ENCODE measurements at regions not wholly inside any gene's neighbourhood (a gene's known extent, or its start where the extent isn't known, plus 50 kb on each side); places are given as distances from the start of the nearest gene placed in this dataset.

DNA sequence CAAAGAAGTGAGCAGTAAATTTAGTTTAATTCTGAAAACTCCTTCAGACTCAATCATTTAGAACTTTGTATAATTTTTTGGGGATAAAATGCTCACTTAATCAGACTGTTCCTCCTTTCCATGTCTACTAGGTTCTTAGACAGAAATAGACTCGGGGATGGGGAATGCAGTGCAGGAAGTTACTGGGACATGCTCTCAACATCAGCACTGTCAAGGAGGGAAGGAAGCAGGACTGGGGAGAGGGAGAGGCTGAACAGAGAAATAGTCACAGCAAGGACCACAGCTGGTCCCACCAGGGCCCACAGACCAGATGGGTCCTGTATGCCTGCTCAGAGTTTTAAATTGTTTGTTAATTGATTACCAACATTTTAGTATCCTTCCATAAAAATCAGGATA is 310.1 kb upstream of the MSX2 start:
- DNase-seq = no peak

DNA sequence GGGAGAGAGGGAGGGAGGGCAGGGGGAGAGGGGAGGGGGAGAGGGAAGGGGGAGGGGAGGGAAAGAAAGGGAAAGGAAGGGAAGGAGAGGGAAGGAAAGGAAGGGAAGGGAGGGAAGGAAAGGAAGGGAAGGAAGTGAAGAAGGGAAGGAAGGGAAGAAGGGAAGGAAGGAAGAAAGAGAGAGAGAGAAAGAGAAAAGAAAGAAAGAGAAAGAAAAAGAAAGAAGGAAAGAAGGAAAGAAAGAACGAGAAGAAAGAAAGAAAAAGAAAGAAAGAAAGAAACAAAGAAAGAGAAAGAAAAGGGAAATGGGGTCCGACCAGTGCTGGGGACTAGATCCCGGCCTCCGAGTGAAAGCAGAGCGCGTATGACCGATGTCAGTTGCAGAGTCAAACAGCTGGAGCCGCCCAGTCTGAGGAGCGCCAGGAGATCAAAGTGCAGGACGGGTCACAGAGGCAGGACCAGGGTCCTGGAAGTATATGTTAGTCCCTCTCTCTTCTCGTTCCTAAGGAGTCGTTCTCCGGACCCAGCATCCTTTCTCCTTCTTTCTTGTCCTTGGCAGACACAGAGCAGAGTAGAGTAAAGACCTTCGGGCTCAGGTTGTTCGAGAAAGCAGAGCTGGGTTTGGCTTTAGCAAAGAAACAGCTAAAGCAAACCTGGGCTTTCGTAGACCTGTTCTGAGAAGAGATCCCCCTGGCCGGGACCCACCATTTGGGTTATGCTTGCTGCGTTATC is 305.4 kb upstream of the MSX2 start:
- DNase-seq = no peak

- peak; percentile 97 for DNase-seq
These were observed 304.7 kb upstream of the MSX2 start for GRCh38 chr5:174419540-174420132.

- no peak for DNase-seq
These were observed 303.6 kb upstream of the MSX2 start for GRCh38 chr5:174420651-174421407.

- no peak for DNase-seq
These were observed 303.0 kb upstream of the MSX2 start for GRCh38 chr5:174421408-174421805.

DNA sequence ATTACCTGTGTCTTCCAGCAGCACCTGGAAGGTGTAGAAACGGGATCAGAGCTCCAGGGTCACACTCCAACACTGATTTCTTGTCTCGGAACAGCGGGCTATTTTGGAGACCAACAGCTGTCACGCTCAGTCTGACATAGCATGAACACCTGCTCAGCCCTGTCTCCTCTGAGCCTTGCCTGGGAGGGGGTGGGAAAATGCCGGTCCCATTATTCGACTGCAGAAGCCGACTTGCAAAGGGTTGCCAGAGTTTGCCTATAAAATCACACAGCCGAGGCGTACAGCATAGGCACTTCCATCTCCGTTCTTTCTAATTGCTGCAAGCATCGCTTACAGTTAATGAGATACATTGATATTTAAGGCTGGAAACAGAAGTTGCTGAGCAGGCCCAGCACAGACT is 300.8 kb upstream of the MSX2 start:
- DNase-seq = peak; percentile 39

DNA sequence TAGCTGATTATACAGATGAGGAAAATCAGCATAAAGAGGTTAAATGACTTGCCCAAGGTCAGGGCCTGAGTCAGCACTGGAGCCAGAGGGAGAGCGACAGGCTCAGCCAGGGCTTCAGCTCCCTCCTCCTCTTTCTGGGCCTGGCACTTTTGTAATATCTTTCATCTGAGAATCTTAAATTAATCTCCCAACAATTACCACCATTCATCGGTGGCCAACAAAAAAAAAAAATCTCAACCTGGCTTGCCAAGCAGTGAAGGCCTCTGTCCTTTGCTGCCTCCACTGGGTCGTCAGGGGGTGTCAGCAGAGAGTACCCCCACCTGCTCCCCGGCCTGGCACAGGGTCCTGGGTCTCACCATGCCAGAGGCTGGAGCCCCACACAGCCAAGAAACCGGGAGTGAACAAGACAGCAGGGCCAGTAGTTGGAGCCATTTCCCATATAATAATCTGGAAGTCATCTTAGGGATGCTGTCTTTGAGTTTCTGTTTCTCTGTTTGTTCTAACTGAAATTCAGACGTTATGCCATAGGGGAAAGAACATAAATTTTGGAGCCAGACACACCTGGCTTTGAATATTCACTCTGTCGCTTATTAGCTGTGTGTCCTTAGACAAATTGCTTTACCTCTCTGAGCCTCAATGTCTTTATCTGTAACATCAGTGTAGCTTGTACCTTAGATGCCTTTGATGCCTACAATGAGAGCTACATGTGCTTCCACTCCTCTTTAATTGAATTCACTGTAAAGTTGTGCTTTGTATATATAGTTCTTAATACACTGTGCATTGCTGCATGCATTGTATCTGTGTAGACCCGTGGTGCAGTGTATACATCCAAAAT is 299.9 kb upstream of the MSX2 start:
- DNase-seq = no peak

- DNase-seq = no peak
These were observed 299.0 kb upstream of the MSX2 start for GRCh38 chr5:174425271-174425963.

DNA sequence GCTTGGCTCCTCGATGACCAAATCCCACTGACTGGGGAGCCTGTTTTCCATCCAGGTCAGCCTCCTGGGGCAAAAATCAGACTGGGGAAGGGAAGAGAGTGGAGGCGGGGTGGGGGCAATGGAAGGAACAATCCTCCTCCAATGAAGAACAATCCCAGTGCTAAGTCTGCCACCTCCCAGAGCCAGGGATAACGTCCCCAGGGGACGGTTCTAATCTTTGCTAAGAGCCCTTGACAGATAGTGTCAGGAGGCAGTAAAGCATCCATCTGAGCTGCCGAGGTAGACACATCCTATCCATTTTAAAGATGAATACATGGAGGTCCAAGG is 298.5 kb upstream of the MSX2 start:
- DNase-seq = no peak

DNA sequence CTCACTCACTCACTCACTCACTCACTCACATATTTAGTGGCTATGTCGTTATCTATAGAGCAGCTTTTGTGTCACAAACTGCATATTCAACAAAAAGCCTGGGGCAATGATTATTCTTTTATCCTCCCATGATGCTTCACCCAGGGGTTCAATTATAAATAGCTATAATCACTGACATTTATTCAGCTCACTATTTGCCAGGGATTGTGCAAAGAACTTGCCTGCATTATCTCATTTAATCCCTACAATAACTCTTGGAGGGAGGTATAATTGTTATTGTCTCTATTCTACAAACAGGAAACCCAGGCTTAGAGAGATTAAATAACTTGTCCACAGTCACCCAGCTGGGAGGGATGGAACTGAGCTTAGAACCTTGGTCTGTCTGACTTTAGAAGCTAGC is 298.0 kb upstream of the MSX2 start:
- no peak for DNase-seq

- DNase-seq = no peak
These were observed 297.5 kb upstream of the MSX2 start for GRCh38 chr5:174426851-174427250.

GRCh38 chr5:174427304-174427703 is 297.1 kb upstream of the MSX2 start:
- no peak for DNase-seq

- no peak for DNase-seq
These were observed 295.5 kb upstream of the MSX2 start for GRCh38 chr5:174428895-174429294.

- DNase-seq = no peak
These were observed 293.4 kb upstream of the MSX2 start for GRCh38 chr5:174430940-174431339.

DNA sequence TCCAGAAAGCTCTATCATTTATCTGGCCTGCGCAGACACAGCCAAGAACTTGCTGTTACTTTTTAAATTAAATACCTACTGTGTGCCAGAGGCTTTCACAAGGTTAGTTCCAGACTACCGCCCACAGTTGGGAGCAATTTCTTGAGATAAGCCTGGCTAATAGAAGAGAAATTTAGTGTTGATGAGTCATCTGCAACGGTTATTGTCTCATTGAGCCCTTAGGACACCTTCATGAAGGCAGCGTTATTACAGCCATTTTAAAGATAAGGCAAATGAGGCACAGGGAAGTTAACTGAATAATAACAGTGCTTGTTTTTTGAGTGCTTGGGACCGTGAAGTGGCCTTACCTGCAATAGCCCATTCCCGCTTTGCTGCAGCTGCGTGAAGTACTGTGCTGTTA is 292.9 kb upstream of the MSX2 start:
- DNase-seq = no peak

- DNase-seq = no peak
These were observed 291.3 kb upstream of the MSX2 start for GRCh38 chr5:174433098-174433497.

DNA sequence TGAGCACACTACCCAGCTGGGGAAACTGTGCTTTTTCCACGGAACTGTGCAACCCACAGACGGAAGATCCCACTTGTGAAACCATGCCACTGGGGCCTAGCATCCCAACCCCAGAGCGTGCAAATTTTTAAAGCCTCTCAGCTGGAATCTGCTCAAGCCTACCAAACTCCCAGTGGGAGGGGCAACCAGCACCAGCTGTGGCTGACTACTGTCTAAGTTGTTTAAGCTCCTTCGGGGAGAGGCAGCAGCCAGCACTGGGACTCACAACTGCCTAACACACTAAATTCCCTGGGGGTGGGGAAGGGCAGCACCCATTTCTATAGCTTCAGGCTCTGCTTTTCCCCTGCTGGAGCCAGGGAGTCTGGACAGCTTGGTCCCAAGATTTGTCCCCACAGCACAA is 287.6 kb upstream of the MSX2 start:
- DNase-seq = no peak

DNA sequence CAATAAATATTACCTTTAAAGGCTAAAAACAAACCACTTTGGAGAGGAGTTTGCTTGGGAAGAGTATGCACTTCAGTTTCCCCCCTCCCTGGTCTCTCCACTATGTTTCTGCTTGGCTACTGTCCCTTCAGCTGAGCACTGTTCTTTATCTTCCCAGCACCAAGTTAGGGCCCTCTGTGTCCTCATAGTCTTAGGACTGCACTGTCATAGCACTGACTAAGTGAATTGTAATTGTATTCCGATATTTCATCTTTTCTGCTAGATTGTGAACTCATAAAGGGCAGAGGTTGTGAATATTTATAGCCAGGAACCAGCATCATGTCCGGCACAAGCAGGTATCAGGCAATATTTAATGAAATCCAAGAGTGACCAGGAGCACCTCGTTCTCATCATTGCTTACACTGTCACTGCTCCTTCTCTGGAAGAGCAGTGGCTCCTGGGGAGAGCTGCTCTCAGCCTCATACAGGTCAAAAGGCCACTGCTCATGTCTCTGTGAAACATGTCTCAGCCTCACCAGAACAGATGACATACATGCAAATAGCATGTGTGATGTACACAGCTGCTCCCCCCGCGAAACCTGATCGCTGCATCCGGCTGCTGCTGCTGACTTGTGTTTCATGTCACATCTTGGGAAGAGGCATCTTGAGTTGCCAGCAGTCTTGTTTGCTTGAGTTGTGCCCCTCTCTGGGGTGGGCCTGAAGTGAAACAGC is 279.7 kb upstream of the MSX2 start:
- DNase-seq = peak; percentile 65

- DNase-seq = no peak
These were observed 277.9 kb upstream of the MSX2 start for GRCh38 chr5:174446446-174446845.

- DNase-seq = no peak
These were observed 277.4 kb upstream of the MSX2 start for GRCh38 chr5:174446988-174447387.

DNA sequence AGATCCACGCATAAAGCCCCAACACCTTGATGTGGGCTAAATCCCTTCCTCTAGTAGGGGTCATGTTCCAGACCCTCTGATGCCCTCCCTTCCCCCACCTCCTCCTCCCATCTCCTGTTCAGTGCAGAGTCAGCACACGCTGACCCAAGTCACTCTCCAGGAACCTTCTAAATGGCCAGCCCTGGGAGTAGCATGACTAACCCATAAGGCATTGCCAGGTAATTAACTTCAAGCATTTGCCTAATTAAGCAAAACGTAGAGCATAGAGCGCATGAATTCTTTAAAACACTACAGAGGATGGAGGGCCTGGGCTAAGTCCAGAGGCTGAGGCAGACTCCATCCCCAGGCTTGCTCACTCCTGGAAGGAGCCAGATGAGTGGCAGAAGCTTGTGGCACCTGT is 276.3 kb upstream of the MSX2 start:
- no peak for DNase-seq

DNA sequence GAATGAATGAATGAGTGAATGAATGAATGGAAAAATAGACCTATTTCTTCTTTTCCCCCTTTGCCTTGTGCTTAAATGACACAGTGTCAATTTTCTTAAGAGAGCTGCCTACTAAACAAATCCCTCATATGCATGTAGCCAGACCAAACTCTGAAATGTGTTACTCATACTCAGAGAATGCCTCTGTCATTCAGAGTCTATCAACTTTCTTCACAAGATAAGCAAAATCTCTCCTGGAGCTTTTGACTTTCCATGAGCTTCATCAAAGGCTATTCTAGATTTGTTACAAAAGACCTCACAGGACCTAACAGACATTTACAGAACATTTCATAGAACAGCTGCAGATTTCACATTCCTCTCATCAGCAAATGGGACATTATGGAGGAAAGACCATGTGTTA is 275.7 kb upstream of the MSX2 start:
- DNase-seq = no peak
